CD4-positive, alpha-beta T cell (primary cell): ENCODE measurements at regions not wholly inside any gene's neighbourhood (a gene's known extent, or its start where the extent isn't known, plus 50 kb on each side); places are given as distances from the start of the nearest gene placed in this dataset.

Source experiments
- ATAC-seq: fragments of 200-7000 bp; cut with Tn5 transposase; one replicate; pipeline ENCODE4 v1.10.0; 2022; ENCODE audit warnings: mild to moderate bottlenecking; ENCODE audit not compliant: poor library complexity
- CTCF ChIA-PET: fragments of 350-600 bp; sonication (Branson Sonifier 250); formaldehyde crosslinking; loops from one replicate; lab custom pipeline; 2021; ENCODE audit warnings: antibody characterized with exemption, inconsistent platforms; lab: Charles Lee
- POLR2A ChIA-PET: fragments of 350-600 bp; sonication (Branson Sonifier 250); formaldehyde crosslinking; loops from one replicate; lab custom pipeline; 2021; ENCODE audit warnings: antibody characterized with exemption, inconsistent platforms; lab: Charles Lee
- DNase-seq, 14 experiments: peaks; one replicate each; pipeline ENCODE4 v3.0.0-alpha.2; 2013 to 2020; ENCODE audit warnings: mixed read lengths in 2 of 14
- H3K27ac ChIP-seq, 2 donors: one replicate each; pipeline versions ENCODE4 v1.5.1 to v1.7.0; 2013; ENCODE audit warnings: low read length in 2 of 2, low read depth in 1 of 2, mild to moderate bottlenecking in 1 of 2
- H3K27me3 ChIP-seq, 2 experiments: 1 replicate in 1 of 2; 2 replicates in 1 of 2; pipeline versions ENCODE4 v1.6.1 to v1.7.0; 2013; ENCODE audit warnings: low read length in 2 of 2, control low read depth in 1 of 2, mild to moderate bottlenecking in 1 of 2, moderate library complexity in 1 of 2; ENCODE audit not compliant: insufficient read depth in 2 of 2, control insufficient read depth in 1 of 2
- H3K36me3 ChIP-seq: one replicate; pipeline ENCODE4 v1.6.1; 2013; ENCODE audit warnings: low read length, control low read depth; ENCODE audit not compliant: insufficient read depth
- H3K4me1 ChIP-seq: one replicate; pipeline ENCODE4 v1.6.1; 2013; ENCODE audit warnings: low read length, control low read depth; ENCODE audit not compliant: insufficient read depth
- H3K4me3 ChIP-seq: one replicate; pipeline ENCODE4 v1.5.1; 2013; ENCODE audit warnings: mild to moderate bottlenecking, low read length, moderate library complexity
- H3K9me3 ChIP-seq, 2 experiments: 1 replicate in 1 of 2; 2 replicates in 1 of 2; pipeline versions ENCODE4 v1.6.1 to v1.7.0; 2013; ENCODE audit warnings: low read length in 2 of 2, mild to moderate bottlenecking in 2 of 2, control low read depth in 1 of 2, moderate library complexity in 1 of 2; ENCODE audit not compliant: control insufficient read depth in 1 of 2, insufficient read depth in 1 of 2
- H3K27ac Mint-ChIP-seq: one replicate; pipeline ENCODE4 v1.8.0; 2020; ENCODE audit warnings: mixed read lengths
- H3K27me3 Mint-ChIP-seq: one replicate; pipeline ENCODE4 v1.8.0; 2021; ENCODE audit warnings: mixed read lengths
- H3K36me3 Mint-ChIP-seq: one replicate; pipeline ENCODE4 v1.8.0; 2021; ENCODE audit warnings: low read depth, mixed read lengths
- H3K4me1 Mint-ChIP-seq: one replicate; pipeline ENCODE4 v1.8.0; 2021; ENCODE audit warnings: low read depth, mixed read lengths
- H3K4me3 Mint-ChIP-seq: one replicate; pipeline ENCODE4 v1.8.0; 2020; ENCODE audit warnings: mild to moderate bottlenecking, mixed read lengths
- H3K9me3 Mint-ChIP-seq: one replicate; pipeline ENCODE4 v1.8.0; 2020; ENCODE audit warnings: mixed read lengths
- intact Hi-C, 2 experiments: fragments of 100-400 bp; cut with DNase I in 1 of 2; cut with micrococcal nuclease in 1 of 2; formaldehyde crosslinking; loops; one replicate each; pipeline versions ENCODE4 v1.15.1 to v1.9.0; 2023 to 2025; cut with DNase I, micrococcal nuclease
- TF ChIP-seq, protein P1 (sequence below): fragments of 200-600 bp; IDR thresholded peaks from one replicate; pipeline ENCODE4 v1.8.0; 2022; ENCODE audit warnings: antibody characterized with exemption, mild to moderate bottlenecking

DNA sequence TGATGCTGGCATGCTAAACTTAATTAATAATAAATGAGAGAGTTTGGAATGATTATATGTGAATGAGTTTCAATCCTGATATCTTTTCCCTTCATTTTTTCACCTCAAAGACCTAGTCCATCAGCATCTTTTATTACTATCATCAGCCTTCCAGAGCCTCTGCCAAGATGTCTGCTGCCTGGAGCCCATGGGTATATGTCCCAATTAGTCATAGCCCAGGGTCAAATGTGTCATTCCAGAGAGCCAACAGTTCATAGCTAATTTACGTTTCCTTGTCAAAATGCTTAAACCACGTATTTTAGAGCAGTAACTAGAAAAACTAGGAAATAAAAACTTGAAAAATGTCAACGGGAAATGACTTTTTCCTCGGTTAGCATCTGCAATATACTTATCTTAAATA is 457.9 kb downstream of the SI start:
- Mint-ChIP-seq H3K27me3 (no peaks in the 10 kb centered on the region), H3K9me3 (peaks cover 6% of the 10 kb centered on the region), H3K4me1 (no peaks in the 10 kb centered on the region), H3K27ac (no peak overlapping the region), H3K36me3 (no peaks in the 10 kb centered on the region), H3K4me3 (no peak overlapping the region)
- ChIA-PET CTCF (no interaction called here), POLR2A (no interaction called here)
- Histone ChIP-seq H3K27me3 (no peaks in the 10 kb centered on the region), H3K27ac (no peak overlapping the region), H3K9me3 (no peaks in the 10 kb centered on the region), H3K36me3 (no peaks in the 10 kb centered on the region), H3K4me1 (no peaks in the 10 kb centered on the region), H3K4me3 (no peak overlapping the region)
- DNase-seq (no peak), ATAC-seq (no peak)
- TF ChIP-seq, protein P1, sequence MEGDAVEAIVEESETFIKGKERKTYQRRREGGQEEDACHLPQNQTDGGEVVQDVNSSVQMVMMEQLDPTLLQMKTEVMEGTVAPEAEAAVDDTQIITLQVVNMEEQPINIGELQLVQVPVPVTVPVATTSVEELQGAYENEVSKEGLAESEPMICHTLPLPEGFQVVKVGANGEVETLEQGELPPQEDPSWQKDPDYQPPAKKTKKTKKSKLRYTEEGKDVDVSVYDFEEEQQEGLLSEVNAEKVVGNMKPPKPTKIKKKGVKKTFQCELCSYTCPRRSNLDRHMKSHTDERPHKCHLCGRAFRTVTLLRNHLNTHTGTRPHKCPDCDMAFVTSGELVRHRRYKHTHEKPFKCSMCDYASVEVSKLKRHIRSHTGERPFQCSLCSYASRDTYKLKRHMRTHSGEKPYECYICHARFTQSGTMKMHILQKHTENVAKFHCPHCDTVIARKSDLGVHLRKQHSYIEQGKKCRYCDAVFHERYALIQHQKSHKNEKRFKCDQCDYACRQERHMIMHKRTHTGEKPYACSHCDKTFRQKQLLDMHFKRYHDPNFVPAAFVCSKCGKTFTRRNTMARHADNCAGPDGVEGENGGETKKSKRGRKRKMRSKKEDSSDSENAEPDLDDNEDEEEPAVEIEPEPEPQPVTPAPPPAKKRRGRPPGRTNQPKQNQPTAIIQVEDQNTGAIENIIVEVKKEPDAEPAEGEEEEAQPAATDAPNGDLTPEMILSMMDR, result no peak
- intact Hi-C loops, result no loop called here

DNA sequence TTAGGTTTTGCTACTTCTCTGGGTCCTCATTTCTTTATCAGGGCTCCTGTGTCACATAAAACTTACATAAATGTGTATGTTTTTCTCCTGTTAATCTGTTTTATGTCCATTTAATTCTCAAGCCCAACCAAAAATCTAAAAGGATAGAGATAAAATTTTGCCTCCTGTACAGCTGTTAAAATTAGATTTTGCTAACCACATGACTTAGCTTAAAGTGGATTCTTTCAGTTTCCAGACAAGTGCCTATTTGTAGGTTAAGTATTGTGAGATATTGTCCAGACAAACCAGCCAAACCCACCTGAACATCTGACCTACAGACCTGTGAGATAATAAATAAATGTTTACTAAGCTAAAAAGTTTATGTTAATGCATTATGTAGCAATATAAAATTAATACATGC is 465.5 kb downstream of the SI start:
- Histone ChIP-seq H3K9me3 (no peaks in the 10 kb centered on the region), H3K36me3 (no peaks in the 10 kb centered on the region), H3K4me1 (no peaks in the 10 kb centered on the region), H3K27ac (no peak overlapping the region), H3K4me3 (no peak overlapping the region), H3K27me3 (no peaks in the 10 kb centered on the region)
- no peaks in the 10 kb centered on the region for H3K4me1 Mint-ChIP-seq
- ATAC-seq (no peak), DNase-seq (no peak)
- no peak overlapping the region for H3K4me3 Mint-ChIP-seq
- ChIA-PET POLR2A (no interaction called here), CTCF (no interaction called here)
- no peak overlapping the region for H3K27ac Mint-ChIP-seq
- H3K27me3 Mint-ChIP-seq, result no peaks in the 10 kb centered on the region
- no peaks in the 10 kb centered on the region for H3K36me3 Mint-ChIP-seq
- TF ChIP-seq, protein P1, result no peak
- intact Hi-C loops, result no loop called here
- H3K9me3 Mint-ChIP-seq, result peaks cover 2% of the 10 kb centered on the region

DNA sequence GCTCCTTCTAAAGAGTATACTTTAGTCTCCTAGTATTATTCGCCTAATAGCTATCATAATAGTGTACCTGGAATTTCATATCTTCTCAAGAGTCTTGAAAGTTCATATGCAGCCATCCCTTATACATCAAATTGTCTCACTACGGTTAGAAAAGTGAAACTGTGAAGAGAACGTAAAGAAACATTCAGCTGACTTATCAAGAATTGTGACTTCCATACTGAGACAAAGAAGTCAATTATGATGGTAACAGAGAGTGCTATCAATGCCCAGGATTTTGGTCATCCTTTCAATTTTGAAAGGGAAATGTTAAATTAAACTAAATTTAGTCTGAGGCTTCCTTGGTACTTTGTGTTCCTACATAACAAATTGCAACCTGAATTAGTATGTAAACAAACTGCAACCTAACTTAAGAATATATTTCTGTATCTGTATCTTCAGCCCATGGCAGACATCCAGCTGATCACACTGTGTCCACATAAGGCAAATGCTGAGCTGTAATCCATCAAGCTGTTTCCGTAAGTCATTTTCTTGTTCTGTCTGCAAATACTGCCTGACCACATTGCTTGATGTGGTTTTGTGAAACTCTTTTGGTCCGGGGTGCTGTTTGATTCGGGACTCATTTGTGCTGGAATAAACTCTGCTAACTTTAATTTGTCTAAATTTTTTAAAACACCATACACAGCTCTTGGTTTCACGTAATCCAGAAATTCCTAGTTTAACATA is 469.6 kb downstream of the SI start:
- Histone ChIP-seq H3K4me3 (no peak overlapping the region), H3K27me3 (no peaks in the 10 kb centered on the region), H3K4me1 (no peaks in the 10 kb centered on the region), H3K27ac (no peak overlapping the region), H3K36me3 (no peaks in the 10 kb centered on the region), H3K9me3 (no peaks in the 10 kb centered on the region)
- CTCF ChIA-PET, result no interaction called here
- intact Hi-C loops, result no loop called here
- DNase-seq (no peak), ATAC-seq (no peak)
- Mint-ChIP-seq H3K27me3 (no peaks in the 10 kb centered on the region), H3K4me3 (no peak overlapping the region), H3K36me3 (no peaks in the 10 kb centered on the region), H3K9me3 (peaks cover 5% of the 10 kb centered on the region), H3K27ac (no peak overlapping the region), H3K4me1 (no peaks in the 10 kb centered on the region)
- TF ChIP-seq, protein P1, result no peak
- POLR2A ChIA-PET, result no interaction called here
